ENCODE measurements at regions not wholly inside any gene's neighbourhood (a gene's known extent, or its start where the extent isn't known, plus 50 kb on each side); places are given as distances from the start of the nearest gene placed in this dataset.

DNA sequence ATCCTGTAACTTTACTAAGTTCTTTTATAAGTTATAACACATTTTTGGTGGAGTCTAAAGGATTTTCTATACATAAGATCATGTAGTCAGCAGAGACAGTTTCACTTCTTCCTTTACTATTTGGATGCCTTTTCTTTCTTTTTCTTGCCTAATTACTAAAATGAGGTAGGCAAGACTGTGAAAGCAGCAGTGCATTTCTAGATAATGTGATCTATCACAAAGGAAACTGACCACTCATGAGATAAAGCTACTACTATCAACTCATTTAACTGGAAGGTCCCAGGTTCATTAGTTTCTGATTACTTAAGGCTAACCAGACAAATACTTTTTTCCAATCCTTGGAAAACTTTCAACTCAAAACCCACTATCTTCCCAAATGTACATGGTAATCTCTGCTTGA lies 196.2 kb upstream of the E2F8 start:
- TF ChIP-seq, protein P1, sequence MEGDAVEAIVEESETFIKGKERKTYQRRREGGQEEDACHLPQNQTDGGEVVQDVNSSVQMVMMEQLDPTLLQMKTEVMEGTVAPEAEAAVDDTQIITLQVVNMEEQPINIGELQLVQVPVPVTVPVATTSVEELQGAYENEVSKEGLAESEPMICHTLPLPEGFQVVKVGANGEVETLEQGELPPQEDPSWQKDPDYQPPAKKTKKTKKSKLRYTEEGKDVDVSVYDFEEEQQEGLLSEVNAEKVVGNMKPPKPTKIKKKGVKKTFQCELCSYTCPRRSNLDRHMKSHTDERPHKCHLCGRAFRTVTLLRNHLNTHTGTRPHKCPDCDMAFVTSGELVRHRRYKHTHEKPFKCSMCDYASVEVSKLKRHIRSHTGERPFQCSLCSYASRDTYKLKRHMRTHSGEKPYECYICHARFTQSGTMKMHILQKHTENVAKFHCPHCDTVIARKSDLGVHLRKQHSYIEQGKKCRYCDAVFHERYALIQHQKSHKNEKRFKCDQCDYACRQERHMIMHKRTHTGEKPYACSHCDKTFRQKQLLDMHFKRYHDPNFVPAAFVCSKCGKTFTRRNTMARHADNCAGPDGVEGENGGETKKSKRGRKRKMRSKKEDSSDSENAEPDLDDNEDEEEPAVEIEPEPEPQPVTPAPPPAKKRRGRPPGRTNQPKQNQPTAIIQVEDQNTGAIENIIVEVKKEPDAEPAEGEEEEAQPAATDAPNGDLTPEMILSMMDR (IDR thresholded peaks at IDR 0.05; ENCODE audit: unreplicated experiment), result no peak
- no peak overlapping the region for H3K27ac Mint-ChIP-seq
- peaks cover 7% of the 10 kb centered on the region for H3K9me3 Mint-ChIP-seq (ENCODE audit: low read depth)
- no peak overlapping the region for H3K4me3 Mint-ChIP-seq (ENCODE audit: low read depth)
- H3K4me1 Mint-ChIP-seq (ENCODE audit: low read depth), result peaks cover 12% of the 10 kb centered on the region
- no peak for DNase-seq (ENCODE audit: low spot score, unreplicated experiment)
- H3K27me3 Mint-ChIP-seq, result no peaks in the 10 kb centered on the region
- no peaks in the 10 kb centered on the region for H3K36me3 Mint-ChIP-seq (ENCODE audit: insufficient read depth)

DNA sequence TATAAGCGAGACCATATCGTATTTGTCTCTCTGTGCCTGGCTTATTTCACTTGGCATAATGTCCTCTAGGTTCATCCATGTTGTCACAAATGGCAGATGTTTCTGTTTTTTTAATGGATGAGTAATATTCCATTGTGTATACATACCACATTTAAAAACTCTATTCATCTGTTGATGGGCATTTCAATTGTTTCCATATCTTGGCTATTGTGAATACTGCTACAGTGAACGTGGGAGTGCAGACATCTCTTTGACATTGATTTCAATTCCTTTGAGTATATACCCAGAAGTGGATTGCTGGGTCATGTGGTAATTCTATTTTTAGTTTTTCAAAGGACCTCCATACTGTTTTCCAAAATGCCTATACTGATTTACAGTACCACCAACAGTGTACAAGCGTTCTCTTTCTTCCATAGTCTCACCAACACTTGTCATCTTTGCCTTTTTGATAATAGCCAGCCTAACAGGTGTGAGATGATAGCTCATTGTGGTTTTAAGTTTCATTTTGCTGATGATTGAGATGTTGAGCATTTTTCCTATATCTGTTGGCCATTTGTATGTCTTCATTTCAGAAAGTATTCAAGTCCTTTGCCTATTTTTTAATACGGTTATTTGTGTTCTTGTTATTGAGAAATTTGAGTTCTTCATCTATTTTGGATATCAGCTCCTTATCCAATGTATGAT lies 194.7 kb upstream of the E2F8 start:
- H3K4me3 Mint-ChIP-seq (ENCODE audit: low read depth), result no peak overlapping the region
- peaks cover 7% of the 10 kb centered on the region for H3K9me3 Mint-ChIP-seq (ENCODE audit: low read depth)
- peaks cover 8% of the 10 kb centered on the region for H3K4me1 Mint-ChIP-seq (ENCODE audit: low read depth)
- peaks cover 4% of the 10 kb centered on the region for H3K27me3 Mint-ChIP-seq
- H3K27ac Mint-ChIP-seq, result no peak overlapping the region
- TF ChIP-seq, protein P1 (IDR thresholded peaks at IDR 0.05; ENCODE audit: unreplicated experiment), result no peak
- no peaks in the 10 kb centered on the region for H3K36me3 Mint-ChIP-seq (ENCODE audit: insufficient read depth)
- no peak for DNase-seq (ENCODE audit: low spot score, unreplicated experiment)

DNA sequence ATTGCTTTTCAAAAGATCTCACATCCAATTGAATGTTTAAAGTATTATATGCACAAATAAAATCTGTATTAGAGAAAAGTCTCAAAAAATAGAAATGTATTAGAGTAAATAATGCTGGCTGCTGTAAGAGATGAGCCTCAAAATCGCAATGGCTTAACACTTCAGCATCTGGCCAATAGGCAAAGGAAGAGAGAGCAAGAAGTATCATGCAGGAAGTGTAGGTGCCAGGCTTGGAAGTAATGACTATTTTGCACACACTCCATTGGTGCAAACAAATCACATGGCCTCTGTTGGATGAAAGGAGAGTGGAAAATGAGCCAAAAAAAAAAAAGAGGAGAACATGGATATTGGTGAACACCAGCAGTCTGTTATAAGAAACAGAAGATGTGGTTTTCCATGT lies 193.0 kb upstream of the E2F8 start:
- no peaks in the 10 kb centered on the region for H3K36me3 Mint-ChIP-seq (ENCODE audit: insufficient read depth)
- no peak overlapping the region for H3K27ac Mint-ChIP-seq
- TF ChIP-seq, protein P1 (IDR thresholded peaks at IDR 0.05; ENCODE audit: unreplicated experiment), result no peak
- peaks cover 4% of the 10 kb centered on the region for H3K27me3 Mint-ChIP-seq
- peaks cover 7% of the 10 kb centered on the region for H3K9me3 Mint-ChIP-seq (ENCODE audit: low read depth)
- no peak for DNase-seq (ENCODE audit: low spot score, unreplicated experiment)
- H3K4me3 Mint-ChIP-seq (ENCODE audit: low read depth), result no peak overlapping the region
- peaks cover 19% of the 10 kb centered on the region for H3K4me1 Mint-ChIP-seq (ENCODE audit: low read depth)

DNA sequence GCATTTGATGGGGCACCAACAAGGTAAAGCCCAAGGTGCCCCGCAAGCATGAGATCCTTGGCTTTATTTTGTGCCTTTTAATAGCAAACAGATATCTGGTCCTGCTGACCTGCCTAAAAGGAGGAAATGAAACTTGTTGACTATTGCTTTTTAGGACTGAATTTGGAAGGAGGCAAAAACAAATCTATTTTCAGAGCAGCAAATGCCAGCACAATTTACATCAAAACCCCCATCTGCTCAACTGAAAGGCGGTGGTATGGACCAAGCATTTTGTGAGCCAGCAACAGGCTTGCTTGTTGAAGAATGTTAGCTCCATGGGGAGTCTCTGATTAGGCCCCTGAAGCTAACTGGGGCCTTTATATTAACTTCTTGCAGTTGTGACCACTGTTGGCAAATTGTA lies 192.6 kb upstream of the E2F8 start:
- Mint-ChIP-seq H3K27ac (no peak overlapping the region), H3K4me1 (ENCODE audit: low read depth) (peaks cover 22% of the 10 kb centered on the region), H3K36me3 (ENCODE audit: insufficient read depth) (no peaks in the 10 kb centered on the region), H3K27me3 (peaks cover 4% of the 10 kb centered on the region), H3K4me3 (ENCODE audit: low read depth) (no peak overlapping the region), H3K9me3 (ENCODE audit: low read depth) (peaks cover 7% of the 10 kb centered on the region)
- TF ChIP-seq, protein P1 (IDR thresholded peaks at IDR 0.05; ENCODE audit: unreplicated experiment), result no peak
- no peak for DNase-seq (ENCODE audit: low spot score, unreplicated experiment)

DNA sequence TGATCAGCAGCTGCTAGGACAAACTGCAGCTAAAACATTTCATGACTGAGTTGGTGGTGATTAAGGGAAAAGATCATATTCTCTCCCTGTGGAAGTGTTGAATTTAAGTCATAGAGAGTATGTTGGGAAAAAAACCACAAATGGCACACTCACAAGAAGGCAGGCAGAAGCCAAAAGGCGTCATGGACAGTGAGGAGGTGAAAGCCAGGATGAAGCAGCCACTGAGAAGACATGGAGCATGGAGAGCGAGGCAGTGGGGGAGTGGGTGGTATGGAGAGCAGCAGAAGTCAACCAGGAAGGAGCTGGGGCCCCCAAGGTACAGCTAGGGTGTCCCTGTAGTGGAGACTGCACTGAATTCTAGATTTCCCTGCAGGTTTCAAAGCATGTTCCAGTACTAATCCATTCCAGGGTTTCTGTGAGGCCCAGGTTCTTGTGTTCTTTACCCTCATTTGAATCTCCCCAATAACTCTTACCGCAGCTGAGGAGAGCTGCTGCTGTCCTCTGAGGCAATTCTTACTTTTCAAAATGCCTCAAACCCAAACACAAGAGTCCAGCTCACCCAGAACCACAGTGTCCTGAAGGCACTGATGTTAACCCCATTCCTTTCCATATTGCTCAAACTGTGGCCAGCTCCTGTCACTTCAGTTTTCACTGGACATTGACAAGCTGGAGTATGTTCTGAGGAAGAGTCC lies 191.8 kb upstream of the E2F8 start:
- no peak overlapping the region for H3K4me3 Mint-ChIP-seq (ENCODE audit: low read depth)
- peaks cover 4% of the 10 kb centered on the region for H3K27me3 Mint-ChIP-seq
- peaks cover 7% of the 10 kb centered on the region for H3K9me3 Mint-ChIP-seq (ENCODE audit: low read depth)
- DNase-seq (ENCODE audit: low spot score, unreplicated experiment), result no peak
- peaks cover 22% of the 10 kb centered on the region for H3K4me1 Mint-ChIP-seq (ENCODE audit: low read depth)
- no peak overlapping the region for H3K27ac Mint-ChIP-seq
- H3K36me3 Mint-ChIP-seq (ENCODE audit: insufficient read depth), result no peaks in the 10 kb centered on the region
- TF ChIP-seq, protein P1 (IDR thresholded peaks at IDR 0.05; ENCODE audit: unreplicated experiment), result no peak

All from progenitor cell of endocrine pancreas (in vitro differentiated cells).